ENCODE measurements at regions not wholly inside any gene's neighbourhood (a gene's known extent, or its start where the extent isn't known, plus 50 kb on each side); places are given as distances from the start of the nearest gene placed in this dataset.
A peak's percentile ranks its signal among the peaks of the same experiment; 100 is the strongest.

- DNase-seq: no peak
Measured at GRCh38 chr2:41621095-41621494, 426.7 kb upstream of the PKDCC start.

DNA sequence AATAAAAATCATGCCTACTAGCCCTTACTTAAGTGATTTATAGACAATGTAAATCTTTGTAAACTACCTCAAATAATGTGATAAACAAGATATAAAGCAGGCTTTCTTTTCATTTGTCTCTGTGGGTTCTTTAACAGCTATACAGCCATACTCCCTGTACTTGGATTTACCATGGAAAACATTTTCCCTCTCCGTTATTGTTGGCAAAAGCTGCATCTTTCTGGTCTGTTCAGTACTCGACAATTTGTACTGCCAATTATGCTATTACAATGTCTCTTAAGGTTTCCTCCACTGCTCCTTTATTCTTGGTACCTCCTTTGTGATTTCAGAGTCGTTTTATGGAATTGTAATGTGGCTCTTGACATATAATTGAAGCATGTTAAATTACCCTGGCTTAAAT is 426.3 kb upstream of the PKDCC start:
- no peak for DNase-seq

- DNase-seq: peak in 1 of 2 experiments; percentile 67
Measured at GRCh38 chr2:41622301-41622700, 425.5 kb upstream of the PKDCC start.

- DNase-seq: no peak
Measured at GRCh38 chr2:41626936-41627335, 420.9 kb upstream of the PKDCC start.

DNA sequence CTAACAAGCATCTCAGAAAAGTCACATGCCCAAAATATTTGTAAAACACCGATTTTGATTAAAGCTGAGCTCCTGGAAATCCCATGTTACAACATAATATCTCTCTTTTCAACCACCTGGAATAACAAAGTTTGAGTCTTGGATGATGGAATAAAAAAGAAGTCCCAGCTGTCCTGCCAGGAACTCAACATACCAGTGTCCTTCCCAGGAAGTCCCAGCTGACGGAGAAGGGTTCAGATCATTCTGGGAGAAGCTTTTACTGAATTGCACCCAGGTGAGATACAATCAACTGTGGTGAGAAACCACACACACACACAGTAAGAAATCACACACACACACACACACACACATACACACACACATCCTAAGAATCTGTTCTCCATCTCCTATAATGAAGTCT is 413.1 kb upstream of the PKDCC start:
- DNase-seq: no peak

GRCh38 chr2:41644936-41645335 is 402.9 kb upstream of the PKDCC start:
- DNase-seq: no peak

DNA sequence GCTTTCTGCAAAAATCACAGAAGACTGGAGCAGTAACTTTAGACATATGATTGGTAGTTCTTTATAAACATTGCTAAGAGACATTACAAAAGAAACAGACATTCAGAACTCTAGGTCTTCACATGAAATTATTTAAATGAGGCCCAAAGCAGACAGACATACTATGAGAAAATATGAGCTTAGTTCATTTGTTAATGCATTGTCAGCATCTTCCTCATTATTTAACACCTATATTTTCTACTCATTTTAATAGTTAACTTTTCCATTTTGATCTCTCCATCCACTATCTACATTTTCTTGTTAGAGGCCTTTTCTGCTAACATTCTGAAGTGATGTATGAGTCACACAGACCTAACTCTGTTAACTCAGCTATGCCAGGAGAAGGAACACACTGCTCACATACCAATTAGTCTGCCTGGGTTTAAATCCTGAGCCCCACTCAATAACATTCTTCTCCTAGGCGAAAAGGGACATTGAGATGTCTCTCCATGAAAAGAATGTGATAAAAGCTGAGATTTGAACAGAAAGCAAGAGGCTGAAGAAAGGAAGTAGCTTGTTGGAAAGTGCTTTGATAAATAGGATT is 400.3 kb upstream of the PKDCC start:
- DNase-seq: no peak

DNA sequence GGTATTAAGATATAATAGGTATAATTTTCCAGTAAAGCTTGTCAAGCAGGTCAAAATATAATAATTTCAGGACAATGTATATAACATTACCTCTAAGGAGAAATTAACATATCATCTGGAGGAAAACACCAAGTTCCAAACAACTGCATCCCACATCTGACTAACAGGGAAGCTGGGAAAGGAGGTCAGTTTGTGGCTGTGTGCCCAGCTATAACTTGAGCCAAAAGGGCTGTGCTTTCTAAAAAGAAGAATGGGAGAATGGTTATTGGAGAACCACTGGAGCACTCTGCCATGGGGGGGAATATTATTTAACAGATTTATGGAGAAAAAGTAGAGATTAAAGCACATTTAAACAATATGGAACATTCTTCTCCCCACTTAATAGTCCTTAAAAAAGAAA is 390.6 kb upstream of the PKDCC start:
- DNase-seq: no peak

DNA sequence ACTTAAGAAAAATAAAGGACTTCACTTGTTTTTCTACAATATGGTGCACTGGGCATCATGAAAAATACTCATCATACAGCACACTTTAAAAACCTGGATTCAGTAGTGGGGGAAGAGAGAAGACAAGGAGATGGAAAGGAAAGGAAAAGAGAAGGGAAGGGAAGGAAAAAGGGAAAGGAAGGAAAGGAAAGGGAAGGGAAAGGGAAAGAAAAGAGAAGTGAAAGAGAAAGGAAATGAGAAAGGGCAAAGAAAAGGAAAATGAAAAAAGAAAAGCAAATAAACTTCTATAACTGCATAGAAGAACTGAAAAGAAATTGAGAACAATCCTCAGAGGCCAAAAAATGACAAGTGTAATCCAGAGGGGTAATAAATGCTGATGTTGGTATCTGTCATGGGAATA is 388.1 kb upstream of the PKDCC start:
- no peak for DNase-seq

GRCh38 chr2:41662461-41662860 is 385.4 kb upstream of the PKDCC start:
- no peak for DNase-seq

DNA sequence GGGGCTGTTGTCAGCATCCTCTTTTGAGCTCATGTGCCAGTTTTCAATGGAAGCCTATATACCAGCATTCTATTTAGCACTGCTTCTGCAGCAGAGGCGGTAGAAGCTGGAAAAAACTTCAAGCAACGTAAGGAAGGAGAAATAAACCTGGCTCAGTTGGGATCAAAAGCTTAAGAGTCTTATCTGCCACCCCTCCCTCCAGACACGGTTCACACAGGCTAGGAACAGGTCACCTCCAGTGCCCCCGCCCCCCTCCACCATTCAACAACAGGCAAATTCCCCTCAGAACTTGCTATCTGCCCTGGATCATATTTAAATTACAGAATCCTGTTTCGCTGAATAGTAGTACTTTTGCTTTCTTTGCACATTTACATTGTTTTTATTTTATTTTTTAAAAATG is 384.8 kb upstream of the PKDCC start:
- no peak for DNase-seq

DNA sequence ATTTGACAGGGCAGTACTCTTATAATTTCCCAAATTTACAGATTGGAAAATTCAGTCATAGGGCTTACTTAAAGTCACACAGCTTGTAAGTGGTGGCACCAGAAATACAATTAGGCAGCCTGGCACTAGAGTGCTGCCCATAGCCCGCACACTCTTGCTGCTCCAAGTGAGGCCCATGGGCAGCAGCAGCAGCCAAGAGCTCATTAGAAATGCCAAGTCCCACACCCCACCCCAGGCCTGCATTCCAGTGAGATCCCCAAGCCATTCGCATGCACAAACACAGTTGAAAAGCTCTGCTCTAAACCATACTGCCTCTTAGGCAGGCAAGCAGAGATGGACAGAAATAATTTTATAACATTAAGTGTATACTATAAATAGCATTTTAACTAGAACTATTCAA is 379.3 kb upstream of the PKDCC start:
- no peak for DNase-seq

GRCh38 chr2:41678639-41679038 is 369.2 kb upstream of the PKDCC start:
- no peak for DNase-seq

DNA sequence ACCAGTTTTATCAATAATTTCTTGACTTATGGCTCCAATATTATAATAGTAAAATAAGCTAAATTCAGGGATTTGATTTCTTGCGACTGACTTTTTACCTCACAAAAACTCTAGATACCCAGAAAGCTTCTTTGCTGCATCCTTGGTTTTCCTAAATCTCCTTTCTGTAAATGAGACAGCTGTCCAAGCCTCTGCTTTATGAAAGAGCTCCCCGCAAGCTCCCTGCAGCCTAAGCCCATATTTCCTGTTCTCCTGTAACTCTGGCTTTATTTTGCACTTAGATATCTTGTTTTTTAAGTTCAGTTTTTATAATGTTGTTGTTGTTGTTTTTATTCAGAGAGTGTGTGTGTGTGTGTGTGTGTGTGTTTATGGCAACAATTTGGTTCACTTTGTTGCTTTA is 361.7 kb upstream of the PKDCC start:
- no peak for DNase-seq

- DNase-seq: no peak
Measured at GRCh38 chr2:41691561-41691960, 356.3 kb upstream of the PKDCC start.

DNA sequence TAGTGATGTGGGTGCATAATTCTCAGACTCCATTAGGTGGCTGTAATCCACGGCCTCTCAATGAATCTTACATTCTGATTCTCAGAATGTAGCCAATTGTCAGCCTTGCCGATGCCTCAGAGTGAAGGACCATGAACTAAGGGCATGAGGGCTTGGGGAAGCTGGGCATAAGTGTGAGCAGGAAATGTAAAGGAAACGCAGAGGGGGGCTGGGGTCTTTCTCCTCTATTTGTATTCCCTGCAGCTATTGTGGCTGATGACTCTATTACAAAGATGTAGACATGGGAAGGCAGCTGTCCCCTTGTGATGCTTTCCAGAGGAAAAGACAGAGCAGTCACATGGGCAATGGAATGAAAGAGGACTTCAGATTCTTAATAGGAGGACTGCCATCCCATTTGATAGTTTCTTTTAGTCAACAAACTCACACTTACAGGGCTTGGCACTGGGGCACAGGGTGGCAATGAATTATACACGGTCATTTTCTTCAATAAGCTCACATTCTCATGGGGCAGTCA is 353.2 kb upstream of the PKDCC start:
- no peak for DNase-seq

- no peak for DNase-seq
Measured at GRCh38 chr2:41695198-41696113, 352.4 kb upstream of the PKDCC start.

- no peak for DNase-seq
Measured at GRCh38 chr2:41697389-41697788, 350.4 kb upstream of the PKDCC start.

- DNase-seq: peak in 1 of 2 experiments; percentile 40
Measured at GRCh38 chr2:41698678-41699422, 349.0 kb upstream of the PKDCC start.

GRCh38 chr2:41701231-41701630 is 346.6 kb upstream of the PKDCC start:
- DNase-seq: no peak

GRCh38 chr2:41703123-41703522 is 344.7 kb upstream of the PKDCC start:
- DNase-seq: no peak

DNA sequence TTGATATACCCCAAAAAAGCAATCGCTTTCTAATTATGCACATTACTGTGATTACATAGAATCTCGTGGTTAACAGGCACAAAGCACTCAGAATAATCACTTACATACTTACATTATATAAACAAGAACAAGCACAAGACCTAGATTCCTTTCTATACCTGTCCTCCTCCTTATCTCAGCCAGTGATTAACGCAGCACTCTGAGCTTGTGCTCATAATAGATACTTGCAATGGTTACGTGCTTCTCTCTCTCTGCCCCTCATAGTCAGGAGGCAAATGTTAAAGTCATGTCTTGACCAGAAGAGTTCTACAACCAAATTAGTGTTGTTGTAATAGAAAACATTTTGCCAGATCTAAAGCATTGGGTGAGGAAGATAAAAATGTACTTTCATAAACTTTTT is 342.2 kb upstream of the PKDCC start:
- DNase-seq: no peak

DNA sequence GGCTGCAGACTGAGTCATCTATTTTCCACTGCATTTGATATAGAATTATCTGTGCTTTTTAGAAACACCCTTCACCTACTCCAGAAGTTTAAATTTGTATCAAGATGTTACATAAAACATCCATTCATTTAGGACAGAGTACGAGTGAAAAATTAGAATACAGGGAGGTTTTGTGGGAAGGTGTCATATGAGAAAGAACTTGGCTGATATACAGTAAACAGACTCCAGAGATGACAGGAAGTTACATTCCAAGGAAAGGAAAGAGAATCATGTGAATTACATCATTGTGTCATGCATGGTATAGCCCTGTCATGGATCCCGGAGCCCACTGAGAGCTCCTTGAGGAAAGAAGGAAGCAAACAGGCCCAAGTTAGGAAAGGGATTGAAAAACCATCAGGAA is 341.5 kb upstream of the PKDCC start:
- DNase-seq: no peak

All from NCI-H446 (cell line).